ENCODE measurements at regions not wholly inside any gene's neighbourhood (a gene's known extent, or its start where the extent isn't known, plus 50 kb on each side); places are given as distances from the start of the nearest gene placed in this dataset.
"Not testable (repeated sequence)": the region's sequence is repeated elsewhere in the genome, so short reads cannot be mapped to it uniquely, and the experiment has no call there.

DNA sequence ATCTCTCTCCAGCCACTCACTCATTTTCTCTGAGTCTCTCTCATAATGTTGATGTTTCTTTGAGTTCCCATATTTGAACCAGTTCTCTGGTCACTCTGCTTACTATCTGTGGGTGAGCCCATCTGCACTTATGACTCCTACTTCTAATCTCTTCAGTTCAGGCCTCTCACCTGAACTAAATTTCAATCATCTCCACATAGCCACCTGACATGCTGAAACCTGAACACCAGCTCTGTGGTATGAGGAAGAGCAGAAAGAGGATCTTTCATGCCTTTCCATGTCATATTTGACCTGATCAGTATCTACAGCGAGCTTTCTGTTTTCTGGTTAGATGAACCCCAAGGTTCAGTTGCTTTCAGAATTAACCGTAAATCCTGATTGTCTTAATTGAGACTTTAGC, 122.2 kb upstream of the ESX1 start:
- no peak for DNase-seq (ENCODE audit: low read depth)

DNA sequence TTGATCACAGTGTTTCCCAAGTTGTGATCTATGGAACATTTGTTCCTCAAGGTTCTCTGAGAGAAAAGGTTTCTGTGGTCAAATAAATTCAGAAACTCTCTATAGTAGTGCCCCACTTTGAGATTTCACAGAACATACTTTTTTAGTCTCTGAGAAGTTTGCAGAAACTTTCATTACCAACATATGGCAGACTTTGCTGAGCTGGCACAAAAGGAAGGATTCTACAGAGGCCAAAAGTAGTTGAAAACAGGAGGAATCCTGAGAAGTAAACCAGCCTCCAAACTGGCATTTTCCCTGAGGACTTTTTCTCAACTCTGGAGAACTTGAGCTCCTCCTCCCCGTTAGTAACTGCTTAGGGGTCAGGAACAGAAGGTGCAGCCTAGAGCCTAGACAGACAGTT, 117.8 kb upstream of the ESX1 start:
- no peak for DNase-seq (ENCODE audit: low read depth)

DNA sequence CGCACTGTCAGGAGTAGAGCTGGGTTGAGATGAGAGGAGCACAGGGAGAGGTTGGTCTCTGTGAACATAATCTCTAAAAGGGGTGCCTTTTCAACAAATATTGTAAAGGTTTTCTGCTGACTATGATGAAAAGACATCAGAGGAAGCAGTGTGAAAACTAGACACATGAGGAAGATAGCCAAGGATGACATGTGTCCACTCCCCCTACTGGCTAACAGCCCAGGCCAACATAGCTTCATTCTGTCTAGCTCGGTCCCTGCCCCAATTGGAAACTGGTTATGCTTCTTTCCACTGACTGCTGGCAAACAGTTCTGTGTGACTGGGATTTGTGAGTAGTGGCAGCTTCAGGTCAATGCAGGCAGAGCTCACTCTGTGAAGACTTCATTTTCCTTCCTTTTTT, 115.4 kb upstream of the ESX1 start:
- DNase-seq (ENCODE audit: low read depth): no peak

GRCh38 chrX:104360774-104361173, 106.0 kb upstream of the ESX1 start:
- not testable (repeated sequence) for DNase-seq (ENCODE audit: low read depth)

GRCh38 chrX:104359124-104359523, 104.4 kb upstream of the ESX1 start:
- DNase-seq (ENCODE audit: low read depth): no peak

- peak; percentile 57 for DNase-seq (ENCODE audit: low read depth)
Measured at GRCh38 chrX:104351173-104351769, 96.5 kb upstream of the ESX1 start.

DNA sequence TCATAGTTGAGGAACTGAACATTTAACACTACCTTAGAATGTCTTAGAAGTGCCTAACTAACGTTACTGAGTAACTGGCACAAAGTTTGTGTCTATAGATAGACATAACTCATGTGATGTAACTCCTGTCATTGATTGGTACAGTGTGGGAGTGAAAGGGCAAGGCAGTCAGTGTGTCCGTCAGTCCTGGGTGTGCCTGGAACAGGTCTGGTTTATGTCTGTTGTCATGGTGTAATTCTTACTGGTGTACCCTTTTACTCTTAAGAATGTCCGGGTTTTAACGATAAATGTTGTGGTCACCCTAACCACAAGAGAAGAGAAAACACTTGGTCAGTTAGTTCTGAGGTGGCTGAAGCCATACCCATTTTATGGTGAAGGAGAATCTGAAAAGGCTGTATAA, 93.1 kb upstream of the ESX1 start:
- DNase-seq (ENCODE audit: low read depth): no peak

DNA sequence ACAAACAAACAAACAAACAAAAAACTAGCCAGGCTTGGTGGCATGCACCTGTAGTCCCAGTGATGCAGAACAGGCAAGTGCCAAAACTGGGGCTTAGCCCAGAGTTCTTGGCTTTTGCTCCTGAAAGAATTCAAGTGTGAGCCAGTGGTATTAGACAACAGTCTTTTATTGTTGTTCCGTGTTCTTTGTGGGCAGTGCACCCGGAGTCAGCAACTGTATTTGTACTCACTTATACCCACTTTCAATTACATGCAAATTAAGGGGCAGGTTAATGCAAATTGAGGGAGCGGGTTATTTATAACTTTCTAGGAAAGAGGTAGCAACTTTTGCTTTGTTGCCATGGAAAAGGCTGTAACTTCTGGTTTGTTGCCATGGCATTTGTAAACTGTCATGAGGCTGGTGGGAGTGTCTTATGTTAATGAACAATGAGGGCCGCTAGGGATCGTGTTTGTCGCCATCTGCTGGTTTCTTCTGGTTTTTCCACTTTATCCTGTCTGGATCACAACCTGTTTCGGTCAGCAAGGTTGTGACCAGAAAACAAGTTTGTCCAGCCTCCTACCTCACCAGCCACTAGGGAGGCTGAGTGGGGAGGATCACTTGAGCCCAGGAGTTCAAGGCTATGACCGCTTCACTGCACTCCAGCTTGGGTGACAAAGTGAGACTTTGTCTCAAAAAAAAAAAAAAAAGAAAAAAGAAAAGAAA, 88.8 kb upstream of the ESX1 start:
- peak; percentile 55 for DNase-seq (ENCODE audit: low read depth)

DNA sequence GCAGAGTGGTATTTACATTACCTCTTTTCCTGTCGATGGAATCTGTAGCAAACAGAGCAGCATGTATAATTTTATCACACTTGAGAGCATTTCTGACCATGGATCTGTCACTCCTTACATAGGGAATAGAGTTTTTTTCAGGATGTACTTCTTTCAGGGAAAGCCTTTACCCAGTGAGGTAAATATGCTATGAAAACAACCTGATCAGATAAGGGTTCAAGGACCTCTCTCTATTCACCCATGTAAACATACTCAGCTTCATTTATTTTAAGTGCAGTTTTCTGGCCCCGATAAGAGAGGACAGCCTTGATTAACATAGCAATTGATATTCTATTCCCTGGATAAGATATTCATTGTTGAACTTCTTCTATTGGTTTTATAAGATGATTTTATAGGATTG, 87.3 kb upstream of the ESX1 start:
- no peak for DNase-seq (ENCODE audit: low read depth)

GRCh38 chrX:104335756-104336155, 81.0 kb upstream of the ESX1 start:
- DNase-seq (ENCODE audit: low read depth): peak; percentile 47

- no peak for DNase-seq (ENCODE audit: low read depth)
Measured at GRCh38 chrX:104334971-104335370, 80.2 kb upstream of the ESX1 start.

DNA sequence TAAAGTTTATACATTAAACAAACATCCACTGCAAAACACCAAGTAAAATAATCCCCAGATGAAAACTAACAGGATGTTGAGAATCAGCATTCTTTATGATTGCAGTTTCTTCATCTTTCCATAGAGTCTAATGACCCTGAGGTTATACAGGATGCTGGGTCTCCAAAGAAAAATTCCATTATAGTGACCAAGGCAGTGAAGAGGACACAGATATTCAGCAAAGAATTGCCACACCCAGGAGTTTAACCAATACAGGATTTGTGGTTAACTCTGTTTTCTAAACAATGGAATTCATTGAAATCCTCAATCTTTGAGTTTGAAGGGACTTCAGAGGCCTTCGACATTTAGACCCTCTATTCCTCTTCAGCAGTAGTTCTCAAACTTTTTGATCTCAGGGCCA, 76.2 kb upstream of the ESX1 start:
- DNase-seq (ENCODE audit: low read depth): no peak

DNA sequence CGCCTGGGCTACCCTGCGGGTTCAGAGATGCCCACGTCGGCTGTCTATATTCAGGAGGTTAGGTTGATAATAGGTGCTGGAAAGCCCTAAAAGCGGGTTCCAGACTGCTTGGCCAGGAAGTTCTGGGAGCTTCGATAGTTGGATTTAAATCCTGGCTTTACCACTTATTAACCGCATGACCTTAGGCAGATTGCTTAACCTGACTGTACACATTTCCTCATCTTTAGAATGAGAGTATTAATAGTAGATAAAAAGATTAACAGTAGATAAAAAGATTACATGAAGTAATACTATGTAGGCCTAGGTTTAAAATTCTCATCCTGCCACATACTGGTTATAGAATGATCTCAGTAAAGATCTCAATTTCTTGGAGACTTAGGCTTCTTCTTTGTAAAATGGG, 75.0 kb upstream of the ESX1 start:
- DNase-seq (ENCODE audit: low read depth): no peak

GRCh38 chrX:104325213-104325585, 70.5 kb upstream of the ESX1 start:
- DNase-seq (ENCODE audit: low read depth): no peak

DNA sequence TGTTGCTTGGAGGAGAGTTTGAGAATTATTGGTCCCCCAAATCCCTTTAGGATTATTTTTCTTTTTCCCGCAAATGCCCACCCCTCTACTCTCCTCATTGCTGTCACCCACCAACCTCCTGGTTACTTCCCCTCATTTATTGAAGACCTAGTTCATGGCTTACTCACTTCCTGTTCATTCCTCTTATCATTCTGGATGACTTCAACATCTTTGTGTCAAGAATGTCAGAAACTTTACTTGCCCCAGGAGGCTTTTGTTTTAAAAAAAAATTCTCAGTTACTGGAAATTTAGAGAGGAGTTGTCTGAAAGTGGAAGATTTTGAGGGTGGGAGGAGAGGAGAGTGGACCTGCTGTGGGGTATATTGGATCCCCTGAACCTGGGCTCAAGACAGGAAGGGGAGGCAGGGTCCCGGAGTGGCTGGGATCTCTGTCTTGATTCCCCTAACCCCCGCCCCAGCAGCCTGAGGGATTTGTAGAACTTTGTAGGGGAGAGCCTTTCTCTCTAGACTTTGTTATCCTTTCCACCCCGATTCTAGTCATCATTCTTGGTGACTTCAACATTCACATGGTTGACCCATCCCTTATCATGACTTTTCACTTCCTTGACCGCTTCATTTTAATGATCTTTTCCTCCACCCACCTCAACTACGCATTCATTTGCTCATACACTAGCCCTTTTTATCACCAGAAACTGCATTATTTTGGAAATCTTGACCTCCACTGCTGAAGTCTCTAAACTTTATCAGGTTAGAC, 69.9 kb upstream of the ESX1 start:
- no peak for DNase-seq (ENCODE audit: low read depth)

DNA sequence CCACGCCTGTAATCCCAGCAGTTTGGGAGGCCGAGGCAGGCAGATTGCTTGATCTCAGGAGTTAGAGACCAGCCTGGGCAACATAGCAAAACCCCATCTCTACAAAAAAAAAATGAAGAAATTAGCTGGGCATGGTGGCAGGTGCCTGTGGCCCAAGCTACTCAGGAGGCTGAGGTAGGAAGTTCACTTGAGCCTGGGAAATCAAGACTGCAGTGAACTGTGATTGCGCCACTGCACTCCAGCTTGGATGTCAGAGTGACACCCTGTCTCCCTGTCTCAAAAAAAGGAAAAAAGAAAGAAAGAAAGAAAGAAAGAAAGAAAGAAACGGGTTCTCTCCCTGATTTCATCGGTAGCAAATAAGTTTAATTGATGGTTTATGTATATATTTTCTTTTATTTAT, 64.6 kb upstream of the ESX1 start:
- DNase-seq (ENCODE audit: low read depth): no peak

DNA sequence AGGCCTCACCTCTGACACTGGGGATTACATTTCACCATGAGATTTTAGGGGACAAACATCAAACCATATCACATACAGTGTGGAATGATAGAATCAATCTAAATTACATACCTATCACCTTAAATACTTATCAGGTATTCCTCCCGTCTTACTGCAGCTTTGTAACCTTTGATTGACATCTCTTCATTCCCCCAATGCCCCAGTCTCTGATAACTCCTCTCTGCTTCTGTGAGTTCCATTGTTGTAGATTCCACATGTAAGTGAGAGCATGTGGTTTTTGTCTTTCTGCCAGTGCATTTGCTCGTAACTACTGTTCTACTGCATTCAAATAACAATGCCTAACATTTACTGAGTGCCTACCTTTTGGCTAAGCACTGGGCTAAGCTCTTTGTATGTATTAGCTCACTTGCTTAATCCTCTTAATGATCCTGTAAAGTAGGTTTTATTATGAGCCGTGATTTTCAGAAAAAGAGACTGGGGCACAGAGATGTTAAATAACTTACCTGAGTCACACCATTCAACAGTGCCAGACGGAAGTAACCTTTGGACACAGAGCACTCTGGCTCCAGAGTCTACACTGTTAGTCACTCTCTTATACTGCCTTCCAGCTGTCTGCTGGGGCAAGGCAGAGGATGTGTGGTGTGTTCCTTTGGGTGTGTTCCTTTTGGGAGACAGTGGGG, 63.7 kb upstream of the ESX1 start:
- peak; percentile 24 for DNase-seq (ENCODE audit: low read depth)

GRCh38 chrX:104316739-104317138, 62.0 kb upstream of the ESX1 start:
- no peak for DNase-seq (ENCODE audit: low read depth)

GRCh38 chrX:104315555-104315954, 60.8 kb upstream of the ESX1 start:
- peak; percentile 28 for DNase-seq (ENCODE audit: low read depth)

DNA sequence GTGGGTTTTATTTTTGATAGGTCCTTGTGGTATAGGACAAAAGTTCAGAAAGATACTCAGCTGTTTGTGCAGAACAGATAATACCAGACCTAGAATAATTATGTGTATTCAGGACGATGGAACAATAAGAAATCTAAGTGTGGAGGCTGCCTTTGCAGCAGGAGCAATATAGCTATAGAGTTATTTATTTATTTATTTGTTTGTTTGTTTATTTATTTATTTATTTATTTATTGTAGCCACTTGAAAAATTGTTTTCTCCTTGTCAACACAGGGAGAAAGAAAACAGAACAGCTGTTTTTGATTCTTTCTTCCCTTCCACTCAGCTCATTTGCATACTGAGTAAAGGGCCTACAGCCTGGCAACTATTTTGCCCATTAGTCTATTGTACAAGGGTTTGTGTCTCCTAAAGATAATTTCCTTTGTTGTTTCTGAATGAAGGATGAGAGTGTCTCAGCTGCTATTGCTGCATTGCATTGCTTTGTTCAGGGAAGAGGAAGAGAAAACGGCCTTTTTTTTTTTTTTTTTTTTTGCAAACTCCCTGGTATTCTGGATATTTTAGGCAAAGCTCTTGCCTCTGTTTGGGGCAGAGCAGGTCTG, 56.0 kb upstream of the ESX1 start:
- DNase-seq (ENCODE audit: low read depth): no peak

DNA sequence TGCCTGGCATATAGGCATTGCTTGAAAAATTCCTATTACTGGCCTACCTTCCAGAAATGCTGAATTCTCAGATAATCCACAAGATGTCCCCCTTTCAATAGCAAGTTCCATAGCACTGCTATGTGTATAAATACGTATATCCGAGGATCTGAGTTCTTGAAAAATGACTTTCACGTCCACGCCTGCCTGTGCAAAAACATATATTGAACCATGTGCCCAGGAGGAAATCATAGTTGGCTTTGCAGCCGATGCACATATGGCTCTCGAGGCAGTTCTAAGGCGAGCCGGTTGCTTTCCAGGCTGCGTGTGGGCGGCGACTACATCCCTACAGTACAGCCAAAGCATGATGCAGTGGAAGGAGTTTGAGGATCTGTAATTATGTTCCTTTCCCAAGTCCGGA, 55.4 kb upstream of the ESX1 start:
- no peak for DNase-seq (ENCODE audit: low read depth)

DNA sequence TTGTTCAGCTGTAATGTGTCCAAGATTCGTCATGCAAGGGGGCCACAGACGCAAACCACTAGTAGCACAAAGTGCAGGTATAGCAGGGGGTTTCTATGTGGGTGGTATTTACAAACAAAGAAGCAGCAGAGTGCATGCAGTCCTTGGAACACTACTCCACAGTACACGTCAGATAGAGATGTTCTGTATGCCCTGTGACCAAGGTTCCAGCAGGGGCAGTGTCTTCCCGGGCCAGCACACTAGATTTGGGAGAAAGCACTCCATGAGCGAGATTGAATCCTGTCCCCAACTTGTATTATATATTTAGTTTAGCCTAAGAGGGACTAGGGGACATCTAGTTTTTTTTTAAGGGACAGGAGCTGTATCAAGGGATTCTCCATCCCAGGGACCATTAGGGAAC, 54.4 kb upstream of the ESX1 start:
- no peak for DNase-seq (ENCODE audit: low read depth)

GRCh38 chrX:104307341-104307740, 52.6 kb upstream of the ESX1 start:
- no peak for DNase-seq (ENCODE audit: low read depth)

All from GM04504 (cell line).